CD4-positive, CD25-positive, alpha-beta regulatory T cell (primary cell): ENCODE measurements at regions not wholly inside any gene's neighbourhood (a gene's known extent, or its start where the extent isn't known, plus 50 kb on each side); places are given as distances from the start of the nearest gene placed in this dataset.

Source experiments
- ATAC-seq, 2 donors: fragments of 150-1000 bp; cut with Tn5 transposase; one replicate each; pipeline ENCODE4 v1.10.0; 2021; ENCODE audit warnings: low read depth in 2 of 2, moderate number of reproducible peaks in 2 of 2, moderate library complexity in 1 of 2
- DNase-seq, 3 donors: peaks; one replicate each; pipeline versions ENCODE4 v3.0.0 to v3.0.0-alpha.2; 2012 to 2022; ENCODE audit warnings: mixed read lengths in 1 of 3
- H3K27ac ChIP-seq: one replicate; pipeline ENCODE4 v1.7.0; 2013; ENCODE audit warnings: mild to moderate bottlenecking, low read length; ENCODE audit not compliant: insufficient read depth, poor library complexity, severe bottlenecking
- H3K27me3 ChIP-seq: one replicate; pipeline ENCODE4 v1.7.0; 2013; ENCODE audit warnings: low read length; ENCODE audit not compliant: control insufficient read depth, insufficient read depth
- H3K36me3 ChIP-seq: one replicate; pipeline ENCODE4 v1.7.0; 2013; ENCODE audit warnings: mild to moderate bottlenecking, low read length, moderate library complexity; ENCODE audit not compliant: control insufficient read depth, insufficient read depth
- H3K4me1 ChIP-seq: 2 replicates; pipeline ENCODE4 v1.7.0; 2013; ENCODE audit warnings: mild to moderate bottlenecking, low read length; ENCODE audit not compliant: insufficient read depth, control insufficient read depth, poor library complexity, severe bottlenecking
- H3K4me3 ChIP-seq: one replicate; pipeline ENCODE4 v1.7.0; 2013; ENCODE audit warnings: low read depth, mild to moderate bottlenecking, low read length, moderate library complexity
- H3K9me3 ChIP-seq, 2 experiments: 1 replicate in 1 of 2; 2 replicates in 1 of 2; pipeline ENCODE4 v1.7.0; 2013; ENCODE audit warnings: low read length in 2 of 2, mild to moderate bottlenecking in 1 of 2, moderate library complexity in 1 of 2; ENCODE audit not compliant: control insufficient read depth in 2 of 2
- H3K27ac Mint-ChIP-seq, 3 donors: one replicate each; pipeline ENCODE4 v1.8.0; 2020 to 2022; ENCODE audit warnings: mild to moderate bottlenecking in 3 of 3, mixed read lengths in 3 of 3, moderate library complexity in 2 of 3
- H3K27me3 Mint-ChIP-seq: one replicate; pipeline ENCODE4 v1.8.0; 2022; ENCODE audit warnings: mild to moderate bottlenecking, mixed read lengths
- H3K36me3 Mint-ChIP-seq: one replicate; pipeline ENCODE4 v1.8.0; 2020; ENCODE audit warnings: mixed read lengths
- H3K4me1 Mint-ChIP-seq, 4 donors: one replicate each; pipeline ENCODE4 v1.8.0; 2020 to 2022; ENCODE audit warnings: mixed read lengths in 4 of 4, mild to moderate bottlenecking in 1 of 4
- H3K4me3 Mint-ChIP-seq, 4 donors: one replicate each; pipeline ENCODE4 v1.8.0; 2020 to 2022; ENCODE audit warnings: mild to moderate bottlenecking in 4 of 4, mixed read lengths in 4 of 4, moderate library complexity in 3 of 4
- H3K9me3 Mint-ChIP-seq, 7 donors: one replicate each; pipeline ENCODE4 v1.8.0; 2020 to 2022; ENCODE audit warnings: mixed read lengths in 7 of 7, mild to moderate bottlenecking in 3 of 7, moderate library complexity in 2 of 7

DNA sequence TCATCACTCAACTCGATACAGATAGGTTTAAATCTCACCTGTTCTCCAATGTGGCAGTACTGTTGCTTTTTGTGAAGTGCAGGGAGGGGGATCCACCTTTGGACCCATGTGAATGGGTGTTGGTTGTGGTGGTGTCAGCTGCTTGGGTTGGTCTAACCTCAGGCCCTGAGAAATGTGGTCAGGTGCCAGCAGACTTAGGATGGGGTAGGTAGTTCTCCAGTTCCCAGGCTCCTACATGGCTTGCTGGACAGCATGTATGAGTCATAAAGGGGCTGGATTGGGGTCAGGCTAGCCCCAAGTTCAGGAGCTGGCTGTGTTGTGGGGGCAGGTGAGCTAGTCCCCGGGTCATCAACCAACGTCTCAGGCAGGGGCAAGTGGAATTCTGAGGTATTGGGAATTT lies 472.6 kb upstream of the CNTNAP2 start:
- no peak overlapping the region for H3K4me3 Mint-ChIP-seq
- no peaks in the 10 kb centered on the region for H3K36me3 Mint-ChIP-seq
- Histone ChIP-seq H3K4me3 (no peak overlapping the region), H3K36me3 (no peaks in the 10 kb centered on the region), H3K9me3 (no peaks in the 10 kb centered on the region), H3K4me1 (no peaks in the 10 kb centered on the region), H3K27me3 (no peaks in the 10 kb centered on the region), H3K27ac (no peak overlapping the region)
- H3K27me3 Mint-ChIP-seq = no peaks in the 10 kb centered on the region
- H3K4me1 Mint-ChIP-seq = no peaks in the 10 kb centered on the region
- no peak for ATAC-seq
- peaks cover 0 to 29% (median 7%) of the 10 kb centered on the region in 7 donors for H3K9me3 Mint-ChIP-seq
- no peak for DNase-seq
- no peak overlapping the region for H3K27ac Mint-ChIP-seq

DNA sequence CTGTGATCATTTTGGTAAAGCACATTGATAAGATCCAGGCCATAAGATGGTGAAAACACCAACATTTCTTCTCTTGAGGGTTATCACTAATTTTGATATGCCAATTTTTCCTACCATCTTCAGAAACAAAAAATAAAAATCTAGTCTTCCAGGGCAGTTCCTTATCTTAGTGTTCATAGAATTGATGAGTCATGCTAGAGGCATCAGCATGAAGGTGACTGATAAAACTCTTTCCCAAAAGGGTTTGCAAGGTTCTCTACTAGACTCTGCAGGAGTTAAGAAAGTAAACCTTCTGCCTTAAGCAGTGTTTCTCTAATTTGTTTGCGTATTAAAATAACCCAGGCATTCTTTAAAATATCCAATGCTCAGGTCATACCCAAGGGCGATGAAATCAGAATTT lies 483.1 kb upstream of the CNTNAP2 start:
- H3K9me3 ChIP-seq = no peaks in the 10 kb centered on the region
- Mint-ChIP-seq H3K27me3 (no peaks in the 10 kb centered on the region), H3K27ac (no peak overlapping the region), H3K36me3 (no peaks in the 10 kb centered on the region), H3K9me3 (peaks cover 0 to 15% (median 5%) of the 10 kb centered on the region in 7 donors), H3K4me3 (no peak overlapping the region), H3K4me1 (no peaks in the 10 kb centered on the region)
- H3K36me3 ChIP-seq = no peaks in the 10 kb centered on the region
- H3K4me3 ChIP-seq = no peak overlapping the region
- H3K4me1 ChIP-seq = no peaks in the 10 kb centered on the region
- H3K27ac ChIP-seq = no peak overlapping the region
- ATAC-seq = no peak
- no peak for DNase-seq
- no peaks in the 10 kb centered on the region for H3K27me3 ChIP-seq

DNA sequence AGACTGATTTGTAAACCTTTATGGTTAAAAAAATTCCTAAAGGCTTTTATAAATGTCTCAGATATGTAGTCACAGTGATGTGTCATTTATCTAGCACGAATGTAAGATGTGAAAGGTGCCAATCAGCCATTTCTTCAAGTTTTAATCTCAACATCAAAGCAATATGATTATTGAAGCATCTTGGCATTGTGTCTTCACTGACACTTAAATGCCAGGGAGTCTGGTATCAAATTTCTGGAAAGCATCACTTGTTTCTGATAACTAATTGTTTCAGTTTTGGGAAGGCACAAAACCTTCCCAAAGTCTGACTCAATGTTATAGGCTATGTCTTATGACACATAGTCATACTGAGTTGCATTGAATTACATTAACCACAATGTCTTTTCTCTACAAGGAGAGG lies 492.0 kb upstream of the CNTNAP2 start:
- H3K36me3 ChIP-seq = no peaks in the 10 kb centered on the region
- Mint-ChIP-seq H3K27ac (no peak overlapping the region), H3K4me3 (no peak overlapping the region), H3K4me1 (no peaks in the 10 kb centered on the region), H3K36me3 (no peaks in the 10 kb centered on the region), H3K9me3 (peaks cover 0 to 5% (median 3%) of the 10 kb centered on the region in 7 donors), H3K27me3 (no peaks in the 10 kb centered on the region)
- no peaks in the 10 kb centered on the region for H3K27me3 ChIP-seq
- no peak for DNase-seq
- peaks cover 0 to 4% of the 10 kb centered on the region in 2 experiments for H3K9me3 ChIP-seq
- H3K27ac ChIP-seq = no peak overlapping the region
- no peaks in the 10 kb centered on the region for H3K4me1 ChIP-seq
- H3K4me3 ChIP-seq = no peak overlapping the region
- ATAC-seq = no peak

DNA sequence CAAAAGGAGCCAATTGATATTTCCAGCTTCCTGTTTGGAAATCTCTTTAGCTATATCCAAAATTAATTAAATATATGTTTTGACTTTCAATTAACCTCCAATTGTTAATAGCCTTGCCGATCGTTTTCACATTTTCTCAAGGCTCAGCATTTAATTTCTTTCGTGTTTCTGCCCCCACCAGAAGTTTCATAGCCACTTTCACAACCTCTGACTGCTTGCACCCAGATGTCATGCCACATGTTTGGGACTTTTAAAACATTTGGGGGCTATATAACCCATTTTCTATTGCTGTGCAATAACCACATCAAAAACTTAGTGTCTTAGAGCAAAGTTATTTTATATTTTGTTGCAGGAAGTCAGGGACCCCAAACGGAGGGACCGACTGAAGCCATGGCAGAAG lies 510.6 kb upstream of the CNTNAP2 start:
- Histone ChIP-seq H3K4me1 (no peaks in the 10 kb centered on the region), H3K27ac (no peak overlapping the region), H3K9me3 (no peaks in the 10 kb centered on the region), H3K36me3 (no peaks in the 10 kb centered on the region), H3K27me3 (no peaks in the 10 kb centered on the region), H3K4me3 (no peak overlapping the region)
- H3K27ac Mint-ChIP-seq = no peak overlapping the region
- H3K27me3 Mint-ChIP-seq = no peaks in the 10 kb centered on the region
- DNase-seq (no peak), ATAC-seq (no peak)
- peaks cover 0 to 25% (median 8%) of the 10 kb centered on the region in 7 donors for H3K9me3 Mint-ChIP-seq
- H3K4me3 Mint-ChIP-seq = no peak overlapping the region
- H3K4me1 Mint-ChIP-seq = no peaks in the 10 kb centered on the region
- H3K36me3 Mint-ChIP-seq = no peaks in the 10 kb centered on the region

DNA sequence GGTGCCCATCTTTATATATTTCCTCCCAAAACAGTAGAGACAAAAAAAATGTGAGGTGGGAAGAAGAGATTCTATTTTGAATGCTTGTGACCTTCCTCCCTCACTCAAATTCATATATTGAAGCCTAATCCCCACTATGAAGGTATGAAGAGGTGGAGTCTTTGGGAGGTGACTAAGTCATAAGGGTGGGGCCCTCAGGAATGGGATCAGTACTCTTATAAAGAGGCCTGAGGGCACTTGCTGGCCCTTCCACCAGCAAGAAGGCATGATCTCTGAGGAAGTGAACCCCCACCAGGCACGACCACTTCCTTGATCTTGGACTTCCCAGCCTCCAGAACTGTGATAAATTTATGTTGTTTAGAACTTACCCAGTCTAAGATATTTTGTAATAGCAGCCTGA lies 517.2 kb upstream of the CNTNAP2 start:
- H3K9me3 Mint-ChIP-seq = peaks cover 0 to 9% (median 6%) of the 10 kb centered on the region in 7 donors
- H3K4me3 Mint-ChIP-seq = no peak overlapping the region
- Histone ChIP-seq H3K9me3 (no peaks in the 10 kb centered on the region), H3K4me1 (no peaks in the 10 kb centered on the region), H3K27me3 (no peaks in the 10 kb centered on the region), H3K27ac (no peak overlapping the region), H3K4me3 (no peak overlapping the region), H3K36me3 (no peaks in the 10 kb centered on the region)
- DNase-seq = no peak
- no peaks in the 10 kb centered on the region for H3K36me3 Mint-ChIP-seq
- no peaks in the 10 kb centered on the region for H3K4me1 Mint-ChIP-seq
- no peaks in the 10 kb centered on the region for H3K27me3 Mint-ChIP-seq
- H3K27ac Mint-ChIP-seq = no peak overlapping the region
- no peak for ATAC-seq

DNA sequence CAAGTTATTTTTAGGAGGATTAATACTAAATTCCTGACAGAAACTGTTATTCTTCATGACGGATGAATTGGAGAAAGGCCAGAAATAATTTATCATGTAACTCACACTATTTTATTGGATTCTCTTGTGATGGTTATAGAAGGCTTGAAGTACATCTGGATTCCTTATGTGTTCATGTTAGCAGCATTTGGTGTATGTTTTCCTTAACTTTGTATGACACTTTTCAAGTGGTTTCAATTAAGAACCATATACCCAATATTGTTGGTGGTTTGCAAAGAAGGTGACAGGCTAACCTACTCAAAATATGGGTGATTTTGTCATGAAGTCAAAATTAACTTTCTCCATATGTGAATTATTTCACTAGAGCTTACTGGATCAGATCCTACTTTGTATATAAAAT lies 532.2 kb upstream of the CNTNAP2 start:
- peaks cover 0 to 8% (median 5%) of the 10 kb centered on the region in 7 donors for H3K9me3 Mint-ChIP-seq
- DNase-seq = no peak
- no peaks in the 10 kb centered on the region for H3K36me3 Mint-ChIP-seq
- H3K4me3 ChIP-seq = no peak overlapping the region
- H3K27ac Mint-ChIP-seq = no peak overlapping the region
- no peaks in the 10 kb centered on the region for H3K36me3 ChIP-seq
- H3K4me1 ChIP-seq = no peaks in the 10 kb centered on the region
- no peak overlapping the region for H3K4me3 Mint-ChIP-seq
- H3K4me1 Mint-ChIP-seq = no peaks in the 10 kb centered on the region
- no peak overlapping the region for H3K27ac ChIP-seq
- no peaks in the 10 kb centered on the region for H3K27me3 Mint-ChIP-seq
- H3K27me3 ChIP-seq = no peaks in the 10 kb centered on the region
- no peaks in the 10 kb centered on the region for H3K9me3 ChIP-seq
- ATAC-seq = no peak

DNA sequence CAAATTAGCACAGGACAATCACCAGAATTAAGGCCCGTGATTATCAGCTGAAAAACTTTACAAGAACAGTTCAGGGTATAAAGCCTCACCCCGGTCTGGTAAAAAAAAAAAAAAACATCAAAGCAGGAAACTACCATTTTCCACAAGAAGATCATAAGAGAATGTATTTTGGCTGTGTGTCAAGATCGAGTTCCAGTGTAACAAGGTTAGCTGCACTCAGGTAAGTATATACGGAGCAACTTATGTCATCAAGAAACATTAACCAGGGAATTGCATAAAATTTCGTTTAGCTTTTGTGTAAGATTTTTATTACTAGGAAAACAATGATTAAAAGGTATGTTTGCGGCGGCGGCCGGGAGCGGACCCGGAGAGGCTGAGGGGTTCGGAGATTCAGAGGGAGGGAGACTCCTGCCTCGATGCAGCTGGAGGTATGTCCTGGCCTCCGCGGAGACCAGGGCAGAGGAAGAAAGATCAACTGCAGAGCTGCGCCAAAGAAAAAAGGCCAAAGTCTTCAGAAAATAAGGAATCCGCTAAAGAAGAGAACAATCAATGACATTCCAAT lies 533.8 kb upstream of the CNTNAP2 start:
- Histone ChIP-seq H3K4me3 (no peak overlapping the region), H3K4me1 (no peaks in the 10 kb centered on the region), H3K27ac (no peak overlapping the region), H3K27me3 (no peaks in the 10 kb centered on the region), H3K9me3 (no peaks in the 10 kb centered on the region), H3K36me3 (no peaks in the 10 kb centered on the region)
- Mint-ChIP-seq H3K27me3 (no peaks in the 10 kb centered on the region), H3K36me3 (no peaks in the 10 kb centered on the region), H3K27ac (no peak overlapping the region), H3K4me3 (no peak overlapping the region), H3K4me1 (no peaks in the 10 kb centered on the region), H3K9me3 (peaks cover 0 to 7% (median 0%) of the 10 kb centered on the region in 7 donors)
- ATAC-seq (no peak), DNase-seq (no peak)

DNA sequence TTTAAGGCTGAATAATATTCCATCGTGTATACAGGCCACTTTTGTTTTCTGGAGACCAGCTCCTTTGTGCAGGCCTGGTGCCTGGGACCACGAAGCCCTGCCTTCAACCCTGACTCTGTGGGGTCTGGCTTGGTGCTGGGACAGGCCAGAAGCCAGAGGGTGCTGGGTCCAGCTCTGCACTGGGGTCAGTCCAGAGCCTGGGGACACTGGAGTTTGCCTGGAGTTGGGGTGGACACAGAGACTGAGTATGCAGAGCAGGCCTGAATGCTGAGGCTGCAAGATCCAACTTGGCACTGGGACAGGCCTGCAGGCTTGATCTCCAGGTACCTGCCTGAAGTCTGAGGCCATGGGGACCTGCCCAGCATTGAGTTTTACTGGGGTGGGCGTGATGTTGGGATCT lies 558.8 kb upstream of the CNTNAP2 start:
- H3K27me3 ChIP-seq = no peaks in the 10 kb centered on the region
- H3K4me1 ChIP-seq = no peaks in the 10 kb centered on the region
- ATAC-seq = no peak
- H3K4me3 ChIP-seq = no peak overlapping the region
- Mint-ChIP-seq H3K4me1 (no peaks in the 10 kb centered on the region), H3K9me3 (peaks cover 0 to 12% (median 4%) of the 10 kb centered on the region in 7 donors), H3K36me3 (no peaks in the 10 kb centered on the region), H3K27ac (no peak overlapping the region), H3K4me3 (no peak overlapping the region), H3K27me3 (no peaks in the 10 kb centered on the region)
- H3K27ac ChIP-seq = no peak overlapping the region
- no peaks in the 10 kb centered on the region for H3K36me3 ChIP-seq
- DNase-seq = no peak
- H3K9me3 ChIP-seq = peaks cover 0 to 4% of the 10 kb centered on the region in 2 experiments
